ENCODE measurements at regions not wholly inside any gene's neighbourhood (a gene's known extent, or its start where the extent isn't known, plus 50 kb on each side); places are given as distances from the start of the nearest gene placed in this dataset.

GRCh38 chr13:40442826-40443225 lies 223.6 kb downstream of the FOXO1 start:
- Mint-ChIP-seq H3K27ac (no peak overlapping the region), H3K4me3 (no peak overlapping the region), H3K27me3 (no peaks in the 10 kb centered on the region), H3K9me3 (peaks cover 5% of the 10 kb centered on the region), H3K4me1 (peaks cover 41% of the 10 kb centered on the region), H3K36me3 (ENCODE audit: low read depth) (no peaks in the 10 kb centered on the region)
- DNase-seq (no peak), ATAC-seq (no peak)

GRCh38 chr13:40444241-40444640 lies 222.2 kb downstream of the FOXO1 start:
- ATAC-seq (no peak), DNase-seq (no peak)
- Mint-ChIP-seq H3K9me3 (peaks cover 8% of the 10 kb centered on the region), H3K4me3 (no peak overlapping the region), H3K27ac (no peak overlapping the region), H3K4me1 (peaks cover 30% of the 10 kb centered on the region), H3K27me3 (no peaks in the 10 kb centered on the region), H3K36me3 (ENCODE audit: low read depth) (no peaks in the 10 kb centered on the region)

- ATAC-seq = peak; percentile 90
These were observed 220.9 kb downstream of the FOXO1 start for GRCh38 chr13:40445557-40445990.

GRCh38 chr13:40446365-40446764 lies 220.1 kb downstream of the FOXO1 start:
- no peak overlapping the region for H3K4me3 Mint-ChIP-seq

More at GRCh38 chr13:40445557-40445990, 220.9 kb downstream of the FOXO1 start:
- Mint-ChIP-seq H3K4me3 (no peak overlapping the region), H3K27me3 (no peaks in the 10 kb centered on the region), H3K9me3 (peaks cover 13% of the 10 kb centered on the region), H3K4me1 (peaks cover 23% of the 10 kb centered on the region), H3K36me3 (ENCODE audit: low read depth) (no peaks in the 10 kb centered on the region), H3K27ac (peak overlapping the region; percentile 32)
- peak; percentile 43 for DNase-seq

GRCh38 chr13:40447857-40448256 lies 218.6 kb downstream of the FOXO1 start:
- H3K9me3 Mint-ChIP-seq = peaks cover 13% of the 10 kb centered on the region
- H3K36me3 Mint-ChIP-seq (ENCODE audit: low read depth) = no peaks in the 10 kb centered on the region
- ATAC-seq (no peak), DNase-seq (no peak)
- no peak overlapping the region for H3K27ac Mint-ChIP-seq
- no peak overlapping the region for H3K4me3 Mint-ChIP-seq
- H3K4me1 Mint-ChIP-seq = peaks cover 29% of the 10 kb centered on the region
- no peaks in the 10 kb centered on the region for H3K27me3 Mint-ChIP-seq

More at GRCh38 chr13:40446365-40446764, 220.1 kb downstream of the FOXO1 start:
- DNase-seq (no peak), ATAC-seq (no peak)
- H3K9me3 Mint-ChIP-seq = peaks cover 13% of the 10 kb centered on the region
- H3K4me1 Mint-ChIP-seq = peaks cover 23% of the 10 kb centered on the region
- no peak overlapping the region for H3K27ac Mint-ChIP-seq
- H3K27me3 Mint-ChIP-seq = no peaks in the 10 kb centered on the region
- H3K36me3 Mint-ChIP-seq (ENCODE audit: low read depth) = no peaks in the 10 kb centered on the region

- H3K27ac Mint-ChIP-seq = no peak overlapping the region
- no peak overlapping the region for H3K4me3 Mint-ChIP-seq
- no peaks in the 10 kb centered on the region for H3K27me3 Mint-ChIP-seq
- no peak for DNase-seq
- peaks cover 20% of the 10 kb centered on the region for H3K4me1 Mint-ChIP-seq
- ATAC-seq = no peak
- peaks cover 8% of the 10 kb centered on the region for H3K9me3 Mint-ChIP-seq
- H3K36me3 Mint-ChIP-seq (ENCODE audit: low read depth) = no peaks in the 10 kb centered on the region
These were observed 214.3 kb downstream of the FOXO1 start for GRCh38 chr13:40452038-40452666.

GRCh38 chr13:40452741-40453334 lies 213.6 kb downstream of the FOXO1 start:
- Mint-ChIP-seq H3K9me3 (peaks cover 8% of the 10 kb centered on the region), H3K4me3 (no peak overlapping the region), H3K4me1 (peaks cover 19% of the 10 kb centered on the region), H3K27me3 (no peaks in the 10 kb centered on the region), H3K36me3 (ENCODE audit: low read depth) (no peaks in the 10 kb centered on the region), H3K27ac (no peak overlapping the region)
- no peak for ATAC-seq
- no peak for DNase-seq

- Mint-ChIP-seq H3K4me1 (peaks cover 17% of the 10 kb centered on the region), H3K36me3 (ENCODE audit: low read depth) (no peaks in the 10 kb centered on the region), H3K9me3 (peaks cover 8% of the 10 kb centered on the region), H3K4me3 (no peak overlapping the region), H3K27ac (no peak overlapping the region), H3K27me3 (no peaks in the 10 kb centered on the region)
- DNase-seq (no peak), ATAC-seq (no peak)
These were observed 213.0 kb downstream of the FOXO1 start for GRCh38 chr13:40453351-40454021.

GRCh38 chr13:40456397-40456953 lies 210.0 kb downstream of the FOXO1 start:
- H3K9me3 Mint-ChIP-seq = no peaks in the 10 kb centered on the region
- peak; percentile 7 for ATAC-seq
- no peaks in the 10 kb centered on the region for H3K27me3 Mint-ChIP-seq
- no peak overlapping the region for H3K4me3 Mint-ChIP-seq
- no peaks in the 10 kb centered on the region for H3K36me3 Mint-ChIP-seq (ENCODE audit: low read depth)
- no peak overlapping the region for H3K27ac Mint-ChIP-seq
- DNase-seq = no peak
- peaks cover 15% of the 10 kb centered on the region for H3K4me1 Mint-ChIP-seq

GRCh38 chr13:40456979-40457553 lies 209.4 kb downstream of the FOXO1 start:
- DNase-seq = no peak
- no peaks in the 10 kb centered on the region for H3K27me3 Mint-ChIP-seq
- ATAC-seq = peak; percentile 72
- no peaks in the 10 kb centered on the region for H3K9me3 Mint-ChIP-seq
- no peaks in the 10 kb centered on the region for H3K36me3 Mint-ChIP-seq (ENCODE audit: low read depth)
- H3K4me1 Mint-ChIP-seq = peaks cover 15% of the 10 kb centered on the region
- H3K4me3 Mint-ChIP-seq = no peak overlapping the region
- H3K27ac Mint-ChIP-seq = no peak overlapping the region

- Mint-ChIP-seq H3K4me3 (no peak overlapping the region), H3K36me3 (ENCODE audit: low read depth) (no peaks in the 10 kb centered on the region), H3K27ac (no peak overlapping the region), H3K27me3 (no peaks in the 10 kb centered on the region), H3K9me3 (no peaks in the 10 kb centered on the region), H3K4me1 (peaks cover 7% of the 10 kb centered on the region)
- ATAC-seq = no peak
- no peak for DNase-seq
These were observed 208.3 kb downstream of the FOXO1 start for GRCh38 chr13:40457929-40458719.

GRCh38 chr13:40458720-40458990 lies 207.8 kb downstream of the FOXO1 start:
- Mint-ChIP-seq H3K4me3 (no peak overlapping the region), H3K4me1 (peaks cover 3% of the 10 kb centered on the region), H3K27me3 (no peaks in the 10 kb centered on the region), H3K36me3 (ENCODE audit: low read depth) (no peaks in the 10 kb centered on the region), H3K9me3 (no peaks in the 10 kb centered on the region), H3K27ac (no peak overlapping the region)
- no peak for ATAC-seq
- no peak for DNase-seq

- Mint-ChIP-seq H3K27ac (no peak overlapping the region), H3K27me3 (no peaks in the 10 kb centered on the region)
These were observed 206.3 kb downstream of the FOXO1 start for GRCh38 chr13:40460116-40460515.

GRCh38 chr13:40464337-40465014 lies 202.0 kb downstream of the FOXO1 start:
- Mint-ChIP-seq H3K27ac (no peak overlapping the region), H3K36me3 (ENCODE audit: low read depth) (peaks cover 3% of the 10 kb centered on the region)
- ATAC-seq = no peak

More at GRCh38 chr13:40460116-40460515, 206.3 kb downstream of the FOXO1 start:
- ATAC-seq (no peak), DNase-seq (no peak)
- H3K4me1 Mint-ChIP-seq = peaks cover 3% of the 10 kb centered on the region
- no peaks in the 10 kb centered on the region for H3K9me3 Mint-ChIP-seq
- no peaks in the 10 kb centered on the region for H3K36me3 Mint-ChIP-seq (ENCODE audit: low read depth)
- H3K4me3 Mint-ChIP-seq = no peak overlapping the region

More at GRCh38 chr13:40464337-40465014, 202.0 kb downstream of the FOXO1 start:
- no peaks in the 10 kb centered on the region for H3K4me1 Mint-ChIP-seq
- H3K27me3 Mint-ChIP-seq = no peaks in the 10 kb centered on the region
- H3K4me3 Mint-ChIP-seq = no peak overlapping the region
- no peaks in the 10 kb centered on the region for H3K9me3 Mint-ChIP-seq
- no peak for DNase-seq
